B cell (primary cell): ENCODE measurements at regions not wholly inside any gene's neighbourhood (a gene's known extent, or its start where the extent isn't known, plus 50 kb on each side); places are given as distances from the start of the nearest gene placed in this dataset.

Experiments
- ATAC-seq: fragments of 200-7000 bp; cut with Tn5 transposase; one replicate; pipeline ENCODE4 v1.10.0; 2021; ENCODE audit warnings: low read depth, mild to moderate bottlenecking, moderate number of reproducible peaks, moderate library complexity
- CTCF ChIA-PET: fragments of 350-600 bp; sonication (Branson Sonifier 250); formaldehyde crosslinking; loops from one replicate; lab custom pipeline; 2021; ENCODE audit warnings: antibody characterized with exemption, inconsistent platforms; lab: Charles Lee
- POLR2A ChIA-PET: fragments of 350-600 bp; sonication (Branson Sonifier 250); formaldehyde crosslinking; loops from one replicate; lab custom pipeline; 2021; ENCODE audit warnings: antibody characterized with exemption; lab: Charles Lee
- DNase-seq: peaks from one replicate; pipeline ENCODE4 v3.0.0; 2013
- H2AFZ ChIP-seq: 2 replicates; pipeline ENCODE4 v1.6.1; 2012; ENCODE audit warnings: mild to moderate bottlenecking, low read depth, low read length; ENCODE audit not compliant: insufficient read depth, poor library complexity, severe bottlenecking
- H3K27ac ChIP-seq, 2 donors: 1 replicate in 1 of 2; 2 replicates in 1 of 2; pipeline ENCODE4 v1.5.1; 2012 to 2013; ENCODE audit warnings: low read length in 2 of 2, mild to moderate bottlenecking in 2 of 2, moderate library complexity in 1 of 2
- H3K27me3 ChIP-seq, 4 experiments: fragments of 200-600 bp in 1 of 4; sonication (generic) in 1 of 4; replicated peaks in 1 of 4; 1 replicate in 2 of 4; 2 replicates in 2 of 4; pipeline versions ENCODE4 v1.6.1 to v1.7.0; 2013 to 2016; ENCODE audit warnings: low read length in 3 of 4, mild to moderate bottlenecking in 2 of 4, mixed read lengths in 1 of 4, moderate library complexity in 1 of 4; ENCODE audit not compliant: insufficient read depth in 4 of 4, control insufficient read depth in 3 of 4; ENCODE audit errors: control extremely low read depth in 1 of 4
- H3K36me3 ChIP-seq, 2 experiments: replicated peaks in 1 of 2; 1 replicate in 1 of 2; 2 replicates in 1 of 2; pipeline versions ENCODE4 v1.6.1 to v1.7.1; 2013; ENCODE audit warnings: low read length in 1 of 2; ENCODE audit not compliant: insufficient read depth in 2 of 2, control insufficient read depth in 1 of 2; ENCODE audit errors: control extremely low read depth in 1 of 2, extremely low read depth in 1 of 2
- H3K4me1 ChIP-seq, 2 donors: fragments of 200-600 bp in 1 of 2; sonication (generic) in 1 of 2; 1 replicate in 1 of 2; 2 replicates in 1 of 2; pipeline versions ENCODE4 v1.5.1 to v1.6.1; 2013 to 2017; ENCODE audit warnings: low read length in 2 of 2; ENCODE audit not compliant: control insufficient read depth in 2 of 2, insufficient read depth in 2 of 2
- H3K4me2 ChIP-seq: replicated peaks from 2 replicates; pipeline ENCODE3; 2012; ENCODE audit warnings: mild to moderate bottlenecking, low read depth, low read length; ENCODE audit not compliant: poor library complexity, severe bottlenecking
- H3K4me3 ChIP-seq, 5 experiments: fragments of 200-600 bp in 1 of 5; sonication (generic) in 1 of 5; 1 replicate in 3 of 5; 2 replicates in 2 of 5; pipeline versions ENCODE4 v1.5.1 to v1.7.0; 2011 to 2016; ENCODE audit warnings: low read length in 4 of 5, mild to moderate bottlenecking in 4 of 5, low read depth in 2 of 5, control low read depth in 1 of 5, moderate library complexity in 1 of 5; ENCODE audit not compliant: insufficient read depth in 1 of 5; ENCODE audit errors: control extremely low read depth in 1 of 5, extremely low read depth in 1 of 5
- H3K79me2 ChIP-seq: fragments of 200-600 bp; sonication (generic); one replicate; pipeline ENCODE4 v1.6.0; 2016; ENCODE audit warnings: low read length; ENCODE audit not compliant: control insufficient read depth, insufficient read depth
- H3K9ac ChIP-seq: fragments of 200-600 bp; sonication (generic); 2 replicates; pipeline ENCODE4 v1.6.1; 2017; ENCODE audit warnings: mild to moderate bottlenecking, low read length, moderate library complexity
- H3K9me3 ChIP-seq, 3 donors: one replicate each; pipeline versions ENCODE4 v1.6.1 to v1.7.1; 2013; ENCODE audit warnings: low read length in 2 of 3; ENCODE audit not compliant: control insufficient read depth in 2 of 3, insufficient read depth in 1 of 3; ENCODE audit errors: control extremely low read depth in 1 of 3
- H4K20me1 ChIP-seq: 2 replicates; pipeline ENCODE4 v1.6.0; 2012; ENCODE audit warnings: mild to moderate bottlenecking, low read length; ENCODE audit not compliant: insufficient read depth, control insufficient read depth, poor library complexity, severe bottlenecking
- H3K27ac Mint-ChIP-seq: one replicate; pipeline ENCODE4 v1.8.0; 2021; ENCODE audit warnings: mixed read lengths
- H3K27me3 Mint-ChIP-seq: one replicate; pipeline ENCODE4 v1.8.0; 2021; ENCODE audit warnings: mixed read lengths
- H3K4me1 Mint-ChIP-seq: one replicate; pipeline ENCODE4 v1.8.0; 2021; ENCODE audit warnings: mixed read lengths
- H3K4me3 Mint-ChIP-seq: one replicate; pipeline ENCODE4 v1.8.0; 2021; ENCODE audit warnings: mixed read lengths
- H3K9me3 Mint-ChIP-seq: one replicate; pipeline ENCODE4 v1.8.0; 2022; ENCODE audit warnings: mixed read lengths; ENCODE audit not compliant: insufficient read depth
- CTCF ChIP-seq: fragments of 200-600 bp; IDR thresholded peaks from one replicate; pipeline ENCODE4 v1.8.0; 2022; ENCODE audit warnings: antibody characterized with exemption, mild to moderate bottlenecking
- EZH2 ChIP-seq: IDR thresholded peaks from 2 replicates; pipeline ENCODE4 v1.6.1; 2012; ENCODE audit warnings: borderline replicate concordance, low read depth, mild to moderate bottlenecking, moderate library complexity, low read length; ENCODE audit not compliant: insufficient read depth, poor library complexity, severe bottlenecking
- WGBS: methylation state at CpG from one replicate; pipeline ENCODE4 v1.1.5; 2013; ENCODE audit warnings: missing lambda C conversion rate; ENCODE audit not compliant: insufficient coverage; 5-methylcytosine and 5-hydroxymethylcytosine counted together
- intact Hi-C: fragments of 100-400 bp; cut with micrococcal nuclease; formaldehyde crosslinking; loops from one replicate; pipeline ENCODE4 v1.10.0; 2022

- DNase-seq (no peak), ATAC-seq (no peak)
- Histone ChIP-seq H3K9ac (no peak overlapping the region), H3K4me2 (no peak overlapping the region), H3K79me2 (no peaks in the 10 kb centered on the region), H3K4me1 (no peaks in the 10 kb centered on the region), H3K4me3 (no peak overlapping the region), H3K27ac (no peak overlapping the region), H3K27me3 (peaks cover 0 to 4% (median 0%) of the 10 kb centered on the region in 4 experiments), H3K36me3 (no peaks in the 10 kb centered on the region), H4K20me1 (no peaks in the 10 kb centered on the region), H3K9me3 (no peaks in the 10 kb centered on the region), H2AFZ (no peak overlapping the region)
- peaks cover 23% of the 10 kb centered on the region for H3K27me3 Mint-ChIP-seq
- H3K27ac Mint-ChIP-seq: no peak overlapping the region
- intact Hi-C loops: no loop called here
- H3K9me3 Mint-ChIP-seq: no peaks in the 10 kb centered on the region
- 52% methylated on average over 9 of the region's 13 CpGs for WGBS
- no peak overlapping the region for H3K4me3 Mint-ChIP-seq
- no peaks in the 10 kb centered on the region for H3K4me1 Mint-ChIP-seq
- TF ChIP-seq EZH2: no peak
- no peak for TF ChIP-seq CTCF
- ChIA-PET POLR2A (no interaction called here), CTCF (no interaction called here)
These were observed 134.7 kb downstream of the RBFOX3 start for GRCh38 chr17:79476074-79476652.

GRCh38 chr17:79473876-79474440, 136.9 kb downstream of the RBFOX3 start:
- Mint-ChIP-seq H3K27me3 (peaks cover 27% of the 10 kb centered on the region), H3K9me3 (no peaks in the 10 kb centered on the region), H3K4me1 (no peaks in the 10 kb centered on the region), H3K4me3 (no peak overlapping the region), H3K27ac (no peak overlapping the region)
- intact Hi-C loops: no loop called here
- H3K36me3 ChIP-seq: no peaks in the 10 kb centered on the region
- H3K4me3 ChIP-seq: no peak overlapping the region
- H3K4me1 ChIP-seq: no peaks in the 10 kb centered on the region
- no peak overlapping the region for H3K4me2 ChIP-seq
- H3K27ac ChIP-seq: no peak overlapping the region
- H2AFZ ChIP-seq: no peak overlapping the region
- H3K9ac ChIP-seq: no peak overlapping the region
- TF ChIP-seq EZH2 (no peak), CTCF (no peak)
- ChIA-PET CTCF (no interaction called here), POLR2A (no interaction called here)
- no peaks in the 10 kb centered on the region for H3K79me2 ChIP-seq
- ATAC-seq: no peak
- H3K27me3 ChIP-seq: peaks cover 0 to 4% (median 0%) of the 10 kb centered on the region in 4 experiments
- H4K20me1 ChIP-seq: no peaks in the 10 kb centered on the region
- 89% methylated on average over 11 of the region's 12 CpGs for WGBS
- H3K9me3 ChIP-seq: no peaks in the 10 kb centered on the region
- no peak for DNase-seq
